ENCODE measurements at regions not wholly inside any gene's neighbourhood (a gene's known extent, or its start where the extent isn't known, plus 50 kb on each side); places are given as distances from the start of the nearest gene placed in this dataset.

DNA sequence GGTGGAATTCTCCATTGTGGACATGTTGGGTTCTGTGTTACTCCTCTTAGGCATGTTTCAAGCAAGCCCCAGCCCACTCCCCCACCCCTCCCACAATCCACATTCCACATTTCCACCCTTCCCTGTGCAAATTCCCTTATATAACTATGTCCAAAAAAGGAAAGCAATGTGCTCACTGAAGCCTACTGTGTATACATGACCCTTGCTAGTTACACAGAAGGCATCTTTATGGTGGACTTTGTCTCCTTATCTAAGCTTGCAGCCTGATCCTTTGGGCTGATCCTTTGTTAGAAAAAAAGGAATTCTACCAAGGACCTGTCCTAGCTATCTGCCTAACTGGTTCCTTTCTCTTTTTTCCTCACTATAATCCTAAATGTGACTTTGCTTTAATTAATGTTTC lies 796.8 kb downstream of the NLGN4X start:
- in situ Hi-C loops (cut with HindIII; ENCODE audit: low pct_unique_long_range_greater_than_20kb, low sequenced_read_pairs), result no loop called here
- TF ChIP-seq JUND (IDR thresholded peaks at IDR 0.05; ENCODE audit: low read depth), result no peak
- DNase-seq (ENCODE audit: low read depth in 1 of 2, low spot score in 1 of 2), result no peak

DNA sequence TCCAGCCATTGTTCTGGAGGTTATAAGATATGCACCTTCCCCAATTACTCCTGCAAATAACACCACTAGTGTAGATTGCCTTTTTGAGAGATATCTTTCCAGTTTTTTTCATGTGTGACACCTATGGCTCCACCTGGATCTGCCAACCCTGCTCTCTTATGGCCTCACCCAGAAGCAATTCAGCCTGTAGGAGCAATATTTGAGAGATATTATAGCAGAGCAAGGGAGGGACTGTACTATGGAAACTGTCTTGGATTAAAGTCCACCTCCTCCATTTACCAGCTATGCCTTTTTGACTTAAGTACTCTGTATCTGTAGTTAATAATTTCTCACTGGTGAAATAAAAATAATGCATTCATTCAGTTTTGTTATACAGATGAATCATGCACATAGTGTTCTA lies 803.5 kb downstream of the NLGN4X start:
- in situ Hi-C loops (cut with HindIII; ENCODE audit: low pct_unique_long_range_greater_than_20kb, low sequenced_read_pairs), result no loop called here
- DNase-seq (ENCODE audit: low read depth in 1 of 2, low spot score in 1 of 2), result no peak
- no peak for TF ChIP-seq JUND (IDR thresholded peaks at IDR 0.05; ENCODE audit: low read depth)

DNA sequence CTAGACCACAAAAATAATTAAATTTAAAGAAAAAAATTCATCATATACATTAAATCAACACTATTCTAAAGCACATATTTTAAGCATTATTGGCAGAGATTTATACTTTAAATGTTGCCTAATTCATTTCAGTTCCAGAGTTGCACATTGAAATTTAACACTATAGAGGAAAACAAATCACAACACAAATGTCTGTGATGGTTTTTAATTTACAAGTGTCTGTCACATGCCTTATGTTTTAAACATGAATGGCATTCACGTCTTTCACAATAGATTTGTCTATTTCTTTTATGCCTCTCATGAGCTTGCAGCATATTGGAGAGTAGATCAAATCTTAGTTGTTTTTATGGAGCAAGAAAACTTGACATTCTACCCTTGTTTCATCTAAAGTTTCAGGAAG lies 811.3 kb downstream of the NLGN4X start:
- in situ Hi-C loops (cut with HindIII; ENCODE audit: low pct_unique_long_range_greater_than_20kb, low sequenced_read_pairs), result no loop called here

DNA sequence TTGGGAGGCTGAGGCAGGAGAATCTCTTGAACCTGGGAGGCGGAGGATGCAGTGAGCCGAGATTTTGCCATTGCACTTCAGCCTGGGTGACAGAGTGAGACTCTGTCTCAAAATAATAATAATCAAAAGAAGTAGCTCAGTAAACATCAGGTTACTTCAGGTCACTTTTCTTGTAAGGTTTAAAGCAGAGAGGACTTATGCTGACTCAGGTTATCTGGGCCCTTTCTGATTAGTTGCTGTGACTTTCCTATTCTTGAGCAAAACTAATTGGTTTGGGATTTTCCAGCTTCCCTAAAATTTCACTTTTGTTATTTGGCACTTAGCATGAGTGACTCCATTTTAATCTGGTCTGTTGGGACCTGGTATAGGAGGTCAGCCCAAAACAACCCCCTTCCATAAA lies 812.9 kb downstream of the NLGN4X start:
- no peak for TF ChIP-seq JUND (IDR thresholded peaks at IDR 0.05; ENCODE audit: low read depth)
- in situ Hi-C loops (cut with HindIII; ENCODE audit: low pct_unique_long_range_greater_than_20kb, low sequenced_read_pairs), result no loop called here
- no peak for DNase-seq (ENCODE audit: low read depth in 1 of 2, low spot score in 1 of 2)

More for the DNA sequence above, 811.3 kb downstream of the NLGN4X start:
- DNase-seq (ENCODE audit: low read depth in 1 of 2, low spot score in 1 of 2), result no peak
- no peak for TF ChIP-seq JUND (IDR thresholded peaks at IDR 0.05; ENCODE audit: low read depth)

DNA sequence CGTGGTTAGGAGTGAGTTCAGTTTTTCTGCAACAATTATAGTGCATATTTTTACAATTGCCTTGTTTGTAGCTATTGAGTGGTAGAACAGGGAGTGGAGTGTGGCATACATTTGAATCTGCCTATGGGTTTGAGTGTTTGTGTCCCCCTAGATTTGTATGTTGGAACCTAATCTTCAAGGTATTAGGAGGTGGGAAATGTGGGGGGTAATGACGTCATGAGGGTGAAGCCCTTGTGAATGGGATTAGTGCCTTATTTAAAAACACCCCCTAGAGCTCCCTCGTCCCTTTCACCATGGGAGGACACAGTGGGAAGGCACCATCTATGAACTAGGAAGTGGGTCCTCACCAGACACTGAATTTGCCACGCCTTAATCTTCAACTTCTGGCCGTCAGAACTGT lies 819.6 kb downstream of the NLGN4X start:
- no peak for DNase-seq (ENCODE audit: low read depth in 1 of 2, low spot score in 1 of 2)
- no peak for TF ChIP-seq JUND (IDR thresholded peaks at IDR 0.05; ENCODE audit: low read depth)
- in situ Hi-C loops (cut with HindIII; ENCODE audit: low pct_unique_long_range_greater_than_20kb, low sequenced_read_pairs), result no loop called here

DNA sequence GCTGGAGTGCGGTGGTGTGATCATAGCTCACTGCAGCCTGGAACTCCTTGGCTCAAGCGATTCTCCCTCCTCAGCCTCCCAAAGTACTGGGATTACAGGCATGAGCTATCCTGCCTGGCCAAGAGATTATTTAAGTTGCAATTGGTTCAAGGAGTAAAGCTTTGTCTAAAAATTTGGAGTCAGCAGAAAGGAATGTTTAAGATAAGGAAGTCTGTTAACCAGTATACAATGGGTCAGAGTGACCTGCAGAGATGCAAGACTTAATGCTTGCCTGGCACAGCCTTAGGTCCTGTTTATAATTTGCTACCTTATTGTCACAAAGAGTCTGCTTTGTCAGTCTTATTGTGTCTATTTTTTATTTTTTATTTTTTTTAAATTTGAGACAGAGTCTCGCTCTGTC lies 826.2 kb downstream of the NLGN4X start:
- TF ChIP-seq JUND (IDR thresholded peaks at IDR 0.05; ENCODE audit: low read depth), result peak; percentile 46; the same call in 1 of the 2 replicates
- in situ Hi-C loops (cut with HindIII; ENCODE audit: low pct_unique_long_range_greater_than_20kb, low sequenced_read_pairs), result no loop called here
- peak in 1 of 2 experiments; percentile 84 for DNase-seq (ENCODE audit: low read depth in 1 of 2, low spot score in 1 of 2)

DNA sequence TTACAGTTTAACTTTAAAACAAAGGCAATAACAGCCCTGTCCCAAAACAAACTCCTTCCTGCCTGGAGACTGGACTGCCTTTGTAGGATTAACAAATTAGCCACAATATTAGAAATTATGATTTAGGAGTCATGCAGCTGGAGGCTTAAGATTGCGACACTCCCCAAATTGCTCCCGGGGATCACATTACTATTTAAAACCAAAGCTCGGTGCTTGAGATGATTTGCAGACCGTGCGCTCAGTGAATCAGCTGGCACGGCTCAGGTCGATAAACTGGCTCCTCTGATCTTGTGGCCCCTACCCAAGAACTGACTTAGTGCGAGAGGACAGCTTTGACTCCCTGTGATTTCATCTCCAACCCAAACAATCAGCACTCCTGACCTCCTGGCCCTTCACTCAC lies 829.3 kb downstream of the NLGN4X start:
- TF ChIP-seq JUND (IDR thresholded peaks at IDR 0.05; ENCODE audit: low read depth), result no peak
- no peak for DNase-seq (ENCODE audit: low read depth in 1 of 2, low spot score in 1 of 2)
- in situ Hi-C loops (cut with HindIII; ENCODE audit: low pct_unique_long_range_greater_than_20kb, low sequenced_read_pairs), result no loop called here

DNA sequence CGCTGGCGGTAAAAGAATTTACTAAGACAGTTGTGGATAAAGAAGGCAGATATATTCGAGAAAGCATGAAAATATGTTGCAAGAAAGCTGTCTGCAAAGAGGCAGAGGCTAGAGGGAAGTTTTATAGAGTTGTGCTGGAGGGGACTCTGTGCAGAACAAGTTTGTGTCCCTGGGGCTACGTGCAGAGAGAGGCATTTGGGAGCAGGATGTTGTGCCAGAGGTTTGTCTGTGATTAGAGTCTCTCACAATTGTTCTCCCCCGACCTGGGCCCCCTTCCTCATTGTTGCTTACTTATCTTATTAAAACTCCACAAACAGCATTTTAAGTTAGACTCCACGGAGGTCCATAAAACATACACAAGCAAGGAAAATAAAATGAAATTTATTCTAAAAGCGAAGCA lies 831.3 kb downstream of the NLGN4X start:
- no peak for DNase-seq (ENCODE audit: low read depth in 1 of 2, low spot score in 1 of 2)
- no peak for TF ChIP-seq JUND (IDR thresholded peaks at IDR 0.05; ENCODE audit: low read depth)
- in situ Hi-C loops (cut with HindIII; ENCODE audit: low pct_unique_long_range_greater_than_20kb, low sequenced_read_pairs), result no loop called here

DNA sequence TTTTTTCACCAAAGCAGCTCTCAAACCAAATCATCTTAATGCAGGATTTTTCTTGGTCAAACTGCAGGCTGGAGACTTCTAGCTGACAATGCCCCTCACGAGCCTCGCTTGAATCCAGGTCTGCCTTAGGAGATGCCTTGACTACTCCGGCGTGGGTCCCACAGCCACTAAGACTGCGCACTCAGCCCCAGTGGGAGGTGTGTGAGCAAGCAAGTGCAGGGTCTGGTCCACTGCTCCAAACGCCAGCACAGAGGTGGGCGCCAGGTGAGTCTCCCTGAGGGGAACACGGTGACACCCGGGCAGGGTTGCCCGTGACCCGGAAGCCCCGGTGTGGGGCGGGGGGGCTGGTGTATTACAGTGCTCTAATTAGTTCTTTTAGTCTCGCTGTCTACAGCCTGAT lies 838.3 kb downstream of the NLGN4X start:
- no peak for TF ChIP-seq JUND (IDR thresholded peaks at IDR 0.05; ENCODE audit: low read depth)
- DNase-seq (ENCODE audit: low read depth in 1 of 2, low spot score in 1 of 2), result no peak
- in situ Hi-C loops (cut with HindIII; ENCODE audit: low pct_unique_long_range_greater_than_20kb, low sequenced_read_pairs), result no loop called here

DNA sequence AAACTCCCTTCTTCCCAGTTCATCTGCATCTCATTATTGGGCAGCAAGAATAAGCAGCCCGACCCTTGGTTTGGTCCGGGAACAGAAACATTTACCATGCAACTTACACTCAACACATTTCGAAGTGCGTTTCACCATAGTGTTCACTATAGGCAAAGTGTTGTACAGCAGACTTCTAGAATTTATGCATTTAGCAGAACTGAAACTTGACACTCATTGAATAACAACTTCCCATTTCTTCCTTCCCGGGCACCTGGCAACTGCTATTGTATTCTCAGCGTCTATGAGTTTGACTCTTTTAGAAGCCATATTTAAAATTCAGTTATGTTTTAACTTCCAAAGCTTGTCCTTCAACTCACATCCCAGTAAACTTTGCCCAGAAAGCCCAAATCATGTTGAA lies 840.6 kb downstream of the NLGN4X start:
- in situ Hi-C loops (cut with HindIII; ENCODE audit: low pct_unique_long_range_greater_than_20kb, low sequenced_read_pairs), result no loop called here
- TF ChIP-seq JUND (IDR thresholded peaks at IDR 0.05; ENCODE audit: low read depth), result no peak
- DNase-seq (ENCODE audit: low read depth in 1 of 2, low spot score in 1 of 2), result peak in 1 of 2 experiments; percentile 11

DNA sequence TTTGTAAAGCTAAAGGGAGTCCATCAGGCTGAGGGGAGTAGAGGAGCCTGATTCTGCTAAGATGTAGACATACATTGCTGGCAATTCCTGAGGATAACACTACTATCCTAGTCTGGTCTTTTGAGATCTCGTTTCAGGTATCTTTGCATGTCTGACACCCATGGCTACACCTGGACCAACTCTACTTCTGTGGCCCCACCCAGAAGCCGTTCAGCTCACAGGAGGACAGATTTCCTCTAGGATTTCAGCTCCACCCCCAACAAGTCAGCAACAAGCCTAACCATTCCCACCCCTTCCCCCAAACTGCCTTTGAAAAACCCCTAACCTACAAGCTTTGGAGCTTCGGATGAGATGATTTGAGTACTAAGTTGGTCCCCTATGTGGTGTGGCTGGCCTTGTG lies 848.2 kb downstream of the NLGN4X start:
- no peak for TF ChIP-seq JUND (IDR thresholded peaks at IDR 0.05; ENCODE audit: low read depth)
- in situ Hi-C loops (cut with HindIII; ENCODE audit: low pct_unique_long_range_greater_than_20kb, low sequenced_read_pairs), result no loop called here
- DNase-seq (ENCODE audit: low read depth in 1 of 2, low spot score in 1 of 2), result no peak

DNA sequence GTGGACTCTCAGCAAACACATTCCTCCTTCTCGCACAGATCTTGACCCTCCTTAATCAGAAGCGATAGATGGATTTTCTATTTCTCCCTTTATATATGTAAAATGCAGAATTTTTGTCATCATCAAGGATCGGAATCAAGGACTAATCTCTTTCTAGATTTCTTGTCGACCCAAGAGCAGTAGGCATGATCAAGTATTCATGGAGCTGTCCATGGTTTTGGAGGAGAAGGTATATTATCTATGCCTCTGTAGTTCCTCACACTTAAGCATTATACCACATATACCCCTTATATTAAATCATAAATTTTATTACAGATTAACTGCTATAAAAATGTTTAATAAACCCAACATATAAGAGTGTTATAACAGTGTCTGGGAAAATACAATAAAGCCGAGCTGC lies 886.8 kb downstream of the NLGN4X start:
- no peak for TF ChIP-seq JUND (IDR thresholded peaks at IDR 0.05; ENCODE audit: low read depth)
- DNase-seq (ENCODE audit: low read depth in 1 of 2, low spot score in 1 of 2), result peak in 1 of 2 experiments; percentile 50
- in situ Hi-C loops (cut with HindIII; ENCODE audit: low pct_unique_long_range_greater_than_20kb, low sequenced_read_pairs), result no loop called here

DNA sequence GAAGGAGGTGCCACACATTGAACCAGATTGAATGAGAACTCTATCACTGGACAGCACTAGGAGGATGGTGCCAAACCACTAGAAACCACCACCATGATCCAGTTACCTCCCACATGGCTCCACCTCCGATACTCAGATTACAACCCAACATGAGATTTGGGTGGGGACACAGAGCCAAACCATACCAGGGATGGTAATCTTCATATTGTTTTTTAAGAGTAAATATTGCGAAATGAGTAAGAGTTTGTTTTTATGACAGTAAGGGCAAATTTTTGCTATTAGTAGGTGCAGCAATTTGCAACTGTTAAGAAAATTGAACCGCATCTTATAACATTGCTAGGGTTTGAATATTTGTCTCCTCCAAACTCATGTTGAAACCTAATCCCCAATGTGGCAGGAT lies 891.5 kb downstream of the NLGN4X start:
- no peak for TF ChIP-seq JUND (IDR thresholded peaks at IDR 0.05; ENCODE audit: low read depth)
- DNase-seq (ENCODE audit: low read depth in 1 of 2, low spot score in 1 of 2), result no peak
- in situ Hi-C loops (cut with HindIII; ENCODE audit: low pct_unique_long_range_greater_than_20kb, low sequenced_read_pairs), result no loop called here

DNA sequence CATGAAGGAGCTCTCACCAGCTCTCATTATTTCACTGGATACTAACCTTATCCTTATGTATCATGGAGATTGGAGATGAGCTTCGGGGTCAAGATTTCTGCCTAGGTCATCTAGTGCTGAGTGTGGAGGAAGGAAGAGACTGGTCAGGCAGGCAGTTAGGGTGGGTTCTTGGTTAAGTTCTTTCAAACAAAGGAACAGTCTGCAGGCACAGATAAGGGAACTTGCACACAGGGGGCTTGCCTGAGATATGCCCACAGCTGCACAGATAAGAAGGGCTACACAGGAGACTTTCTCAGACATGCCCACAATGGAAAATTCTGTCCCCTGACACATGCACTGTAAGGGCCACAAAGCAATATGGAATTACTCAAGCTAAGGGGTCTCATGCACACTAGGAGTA lies 904.1 kb downstream of the NLGN4X start:
- in situ Hi-C loops (cut with HindIII; ENCODE audit: low pct_unique_long_range_greater_than_20kb, low sequenced_read_pairs), result no loop called here
- no peak for TF ChIP-seq JUND (IDR thresholded peaks at IDR 0.05; ENCODE audit: low read depth)
- DNase-seq (ENCODE audit: low read depth in 1 of 2, low spot score in 1 of 2), result no peak
